DOHH2 (cell line): ENCODE measurements at regions not wholly inside any gene's neighbourhood (a gene's known extent, or its start where the extent isn't known, plus 50 kb on each side); places are given as distances from the start of the nearest gene placed in this dataset.

Experiments used
- CTCF ChIP-seq: fragments of 200-600 bp; sonication (generic); IDR thresholded peaks from one replicate; pipeline ENCODE4 v1.5.1; 2014; ENCODE audit warnings: antibody characterized with exemption, mild to moderate bottlenecking, low read depth, low read length; ENCODE audit not compliant: poor library complexity, severe bottlenecking
- EZH2phosphoT487 ChIP-seq: fragments of 200-600 bp; sonication (generic); IDR thresholded peaks from 2 replicates; pipeline ENCODE4 v1.6.1; 2017; ENCODE audit warnings: borderline replicate concordance, mild to moderate bottlenecking, antibody characterized with exemption, low read length, moderate library complexity, mixed read lengths

- TF ChIP-seq EZH2phosphoT487 (no peak), CTCF (no peak)
Measured at GRCh38 chr18:60982329-60982695, 350.9 kb upstream of the CDH20 start.
